HG02852 (cell line): ENCODE measurements at regions not wholly inside any gene's neighbourhood (a gene's known extent, or its start where the extent isn't known, plus 50 kb on each side); places are given as distances from the start of the nearest gene placed in this dataset.
A peak's percentile ranks its signal among the peaks of the same experiment; 100 is the strongest.
"Not testable (repeated sequence)": the region's sequence is repeated elsewhere in the genome, so short reads cannot be mapped to it uniquely, and the experiment has no call there.

Experiments used
- ATAC-seq: cut with Tn5 transposase; IDR thresholded peaks from one replicate; pipeline ENCODE4 v1.9.1; 2021; ENCODE audit warnings: mild to moderate bottlenecking, moderate library complexity; ENCODE audit not compliant: unreplicated experiment

DNA sequence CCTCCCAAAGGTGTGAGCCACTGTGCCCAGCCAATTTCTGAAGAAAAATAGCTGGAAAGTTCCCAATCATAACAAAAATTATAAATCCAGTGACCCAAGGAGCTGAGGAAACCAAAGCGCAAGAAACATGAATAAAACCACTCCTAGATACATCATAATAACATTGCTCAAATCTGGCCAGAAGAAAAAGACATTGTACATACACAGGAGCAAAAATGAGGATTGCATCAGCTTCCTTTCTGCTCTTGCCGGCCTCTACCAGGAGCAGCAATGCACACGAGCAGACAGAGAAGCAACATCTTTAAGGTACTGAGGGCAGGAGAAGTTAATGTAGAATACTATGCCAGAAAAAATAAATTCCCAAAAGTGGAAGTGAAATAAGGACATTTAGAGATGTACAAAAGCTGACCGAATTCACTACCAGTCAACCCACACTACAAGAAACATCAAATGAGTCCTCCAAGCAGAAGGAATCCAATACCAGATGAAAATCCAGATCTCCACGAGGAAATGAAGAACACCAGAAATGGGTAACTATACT is 127.0 kb upstream of the NBPF11 start:
- ATAC-seq, result not testable (repeated sequence)

- not testable (repeated sequence) for ATAC-seq
Measured at GRCh38 chr1:148277865-148278279, 125.8 kb upstream of the NBPF11 start.

DNA sequence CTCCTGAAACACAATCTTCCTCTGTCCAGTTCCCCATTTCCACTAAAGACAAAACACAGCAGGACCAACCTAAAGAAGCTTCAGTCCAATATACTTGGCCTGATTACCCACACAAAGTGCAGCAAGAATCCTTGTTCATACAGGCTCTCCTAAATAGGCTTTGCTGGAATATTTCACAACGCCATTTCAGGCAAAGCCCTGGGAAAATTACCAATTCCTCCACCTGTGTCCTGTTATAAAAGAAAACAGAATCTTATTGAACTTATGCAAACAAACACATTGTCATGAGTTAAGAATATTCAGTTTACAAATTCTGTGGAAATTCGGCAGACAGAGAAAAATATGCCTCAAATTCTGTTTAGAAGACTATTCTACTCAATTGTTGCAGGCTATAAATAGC is 115.0 kb upstream of the NBPF11 start:
- ATAC-seq, result not testable (repeated sequence)

DNA sequence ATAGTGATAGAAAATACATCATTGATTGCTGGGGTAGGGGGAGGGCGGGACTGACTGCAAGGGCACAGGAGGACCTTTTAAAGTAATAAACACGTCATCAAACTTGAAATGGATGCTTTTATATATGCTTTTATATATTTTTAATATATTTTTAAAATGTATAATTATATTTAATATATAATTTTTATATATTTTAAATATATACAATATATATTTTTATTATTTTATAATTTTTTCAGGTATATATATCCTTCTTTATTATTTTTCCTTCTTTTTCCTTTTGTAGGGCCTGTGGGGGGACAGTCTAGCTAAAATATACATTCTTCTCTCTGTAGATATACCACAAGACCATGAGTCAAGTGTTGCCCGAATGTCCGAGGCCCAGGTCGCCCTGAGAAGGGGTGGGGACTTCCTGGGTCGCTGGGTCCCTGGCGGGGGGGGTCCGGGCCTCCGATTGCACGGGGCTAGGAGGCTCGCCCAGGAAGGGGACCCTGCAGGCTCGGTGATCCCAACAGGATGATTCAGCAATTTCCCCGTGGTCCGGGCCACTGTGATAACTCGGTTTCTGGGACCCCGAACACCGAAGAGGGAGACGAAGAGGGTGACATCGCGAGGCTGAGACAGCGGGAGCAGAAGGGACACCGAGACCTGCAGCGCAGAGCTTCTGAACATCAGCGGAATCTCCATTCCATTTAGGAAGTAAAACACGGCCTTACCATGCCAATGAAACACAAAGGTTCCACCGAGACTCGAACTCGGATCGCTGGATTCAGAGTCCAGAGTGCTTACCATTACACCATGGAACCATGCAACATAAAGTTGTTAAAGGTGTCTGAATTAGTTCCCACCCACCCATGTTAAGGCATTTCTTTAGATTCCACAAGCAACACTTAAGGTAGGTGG is 112.5 kb upstream of the NBPF11 start:
- ATAC-seq, result no peak

DNA sequence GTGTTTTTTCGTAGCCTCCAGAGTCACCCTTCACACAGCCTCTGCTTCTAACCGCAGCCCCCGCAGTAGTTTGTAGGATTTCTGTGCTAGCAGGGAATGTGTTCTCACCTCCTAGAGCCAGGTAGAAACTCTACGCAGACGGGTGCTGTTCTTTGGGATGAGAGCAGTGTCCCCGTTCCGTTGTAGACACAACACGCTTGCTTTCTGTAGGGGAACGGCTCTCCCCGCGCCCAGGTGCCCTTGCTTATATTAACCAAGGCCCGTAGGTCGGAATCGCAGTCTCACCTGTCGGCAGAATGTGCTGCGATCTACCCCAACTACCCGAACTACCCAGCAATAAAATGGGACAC is 111.8 kb upstream of the NBPF11 start:
- peak; percentile 6 for ATAC-seq

DNA sequence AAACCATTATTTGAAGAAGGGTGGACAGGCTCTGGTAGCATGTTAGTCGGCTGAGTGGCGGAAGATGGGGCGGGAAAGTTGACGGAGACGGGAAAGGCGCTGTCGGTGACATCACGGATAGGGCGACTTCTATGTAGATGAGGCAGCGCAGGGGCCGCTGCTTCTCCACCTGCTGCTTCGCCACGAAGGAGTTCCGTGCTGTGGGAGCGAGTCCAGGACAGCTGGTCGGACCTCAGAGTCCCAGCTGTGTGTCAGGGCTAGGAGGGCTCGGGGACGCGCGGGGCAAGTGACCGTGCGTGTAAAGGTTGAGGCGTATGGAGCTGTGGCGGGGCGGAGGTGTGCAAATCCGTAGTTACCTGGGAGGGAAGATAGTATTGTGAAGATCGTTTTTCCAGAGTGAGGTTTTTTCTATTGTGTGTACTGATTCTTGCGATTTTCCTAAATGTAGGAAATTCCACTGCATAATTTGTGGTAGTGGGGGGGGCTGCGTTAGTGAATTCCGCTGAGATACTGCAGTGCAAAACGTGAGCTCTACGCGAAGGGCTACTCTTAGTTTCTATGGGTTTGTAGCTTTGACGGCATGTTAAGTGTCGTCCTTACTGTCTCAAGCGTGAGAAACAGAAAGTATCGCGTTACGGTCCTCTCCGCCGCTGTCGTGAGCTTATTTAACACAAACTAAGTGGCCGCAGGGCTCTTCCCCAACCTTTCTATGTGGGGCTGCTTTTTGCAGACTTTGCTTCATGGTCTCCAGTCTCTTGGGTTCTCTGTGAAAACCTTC is 111.2 kb upstream of the NBPF11 start:
- ATAC-seq, result peak; percentile 61

- ATAC-seq, result not testable (repeated sequence)
Measured at GRCh38 chr1:148261684-148262083, 109.6 kb upstream of the NBPF11 start.

DNA sequence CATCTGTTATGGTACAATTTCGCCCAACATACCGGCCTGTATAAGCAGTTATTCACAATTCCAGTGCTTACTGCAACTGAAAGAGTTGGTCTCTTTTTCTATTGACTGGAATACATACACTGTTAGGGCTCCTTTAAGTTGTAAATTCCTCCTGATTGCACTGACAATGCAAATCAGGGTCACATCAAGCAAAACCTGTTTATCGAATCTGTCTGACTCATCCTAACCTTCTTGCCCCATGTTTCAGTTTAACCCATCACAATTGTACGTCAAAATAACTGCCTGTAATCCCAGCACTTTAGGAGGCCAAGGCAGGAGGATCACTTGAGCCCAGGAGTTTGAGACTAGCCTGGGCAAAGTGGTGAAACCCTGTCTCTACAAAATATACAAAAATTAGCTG is 105.8 kb upstream of the NBPF11 start:
- ATAC-seq, result not testable (repeated sequence)

GRCh38 chr1:148254611-148255429 is 102.7 kb upstream of the NBPF11 start:
- not testable (repeated sequence) for ATAC-seq

DNA sequence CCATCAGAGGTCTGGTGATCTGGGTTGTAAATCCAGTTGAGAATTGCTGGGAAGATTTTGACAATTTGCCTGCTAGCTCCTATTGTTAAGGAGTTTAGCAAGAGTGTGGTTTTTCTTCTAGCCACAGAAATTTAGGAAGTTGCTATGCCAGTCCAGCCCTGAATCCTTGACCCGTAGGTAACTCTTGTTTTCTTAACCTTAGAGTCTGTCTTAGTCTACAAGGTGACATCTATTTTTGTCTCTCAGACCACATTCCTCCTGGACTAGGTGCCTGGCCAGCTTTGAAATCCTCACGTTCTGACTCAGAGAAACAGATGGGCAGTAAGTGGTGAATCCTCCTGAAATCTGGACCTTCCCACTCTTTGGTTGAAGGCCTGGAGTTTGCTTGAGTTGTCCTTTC is 101.7 kb upstream of the NBPF11 start:
- not testable (repeated sequence) for ATAC-seq

GRCh38 chr1:148248798-148249197 is 96.7 kb upstream of the NBPF11 start:
- ATAC-seq, result not testable (repeated sequence)

DNA sequence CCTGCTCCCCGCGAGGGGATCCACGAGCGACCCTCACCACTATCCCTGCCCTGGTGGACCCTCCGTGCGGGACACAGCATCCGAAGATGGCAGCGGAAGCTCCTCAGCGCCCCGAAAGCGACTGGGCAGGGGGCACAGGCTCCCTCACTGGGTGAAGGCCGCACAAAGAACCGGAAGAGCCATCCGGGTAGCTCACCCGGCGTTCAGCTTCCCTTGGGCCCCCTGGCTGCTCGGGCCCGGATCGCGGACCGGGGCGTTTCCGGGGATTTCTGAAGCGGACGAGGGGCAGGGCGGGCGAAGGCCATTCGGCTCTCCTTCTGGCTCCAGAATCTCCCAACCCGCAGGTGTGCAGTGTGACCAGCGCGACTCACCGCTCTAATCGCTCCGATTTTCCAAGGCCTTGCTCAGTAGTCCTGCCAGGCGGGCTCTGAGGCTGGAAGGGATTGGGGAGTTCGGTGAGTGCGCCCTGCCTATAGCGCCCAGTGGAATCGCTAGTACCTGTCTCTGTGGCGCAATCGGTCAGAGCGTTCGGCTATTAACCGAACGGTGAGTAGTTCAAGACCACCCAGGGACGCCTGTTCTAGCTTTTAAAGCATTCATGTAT is 94.3 kb upstream of the NBPF11 start:
- not testable (repeated sequence) for ATAC-seq

GRCh38 chr1:148245843-148246242 is 93.8 kb upstream of the NBPF11 start:
- ATAC-seq, result not testable (repeated sequence)

- not testable (repeated sequence) for ATAC-seq
Measured at GRCh38 chr1:148245443-148245842, 93.4 kb upstream of the NBPF11 start.

DNA sequence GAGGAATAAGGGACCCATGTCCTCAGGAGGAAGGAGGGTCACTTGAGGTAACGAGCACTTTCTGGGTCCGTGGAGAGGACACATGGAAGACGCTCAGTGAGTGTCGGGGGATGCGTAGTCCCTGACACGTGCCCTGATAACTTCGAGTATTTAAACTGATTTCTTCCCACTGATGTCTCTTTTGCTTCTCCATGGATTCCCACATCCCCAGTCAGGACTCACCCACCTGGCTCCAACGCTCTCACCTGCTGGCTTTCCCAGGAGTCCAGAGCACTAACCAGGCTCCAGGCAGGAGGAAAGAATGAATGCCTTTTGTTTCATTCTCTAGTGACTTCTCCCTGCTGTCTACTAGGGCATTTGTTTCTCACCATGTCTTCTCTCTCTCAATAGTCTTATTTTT is 81.2 kb upstream of the NBPF11 start:
- ATAC-seq, result not testable (repeated sequence)

DNA sequence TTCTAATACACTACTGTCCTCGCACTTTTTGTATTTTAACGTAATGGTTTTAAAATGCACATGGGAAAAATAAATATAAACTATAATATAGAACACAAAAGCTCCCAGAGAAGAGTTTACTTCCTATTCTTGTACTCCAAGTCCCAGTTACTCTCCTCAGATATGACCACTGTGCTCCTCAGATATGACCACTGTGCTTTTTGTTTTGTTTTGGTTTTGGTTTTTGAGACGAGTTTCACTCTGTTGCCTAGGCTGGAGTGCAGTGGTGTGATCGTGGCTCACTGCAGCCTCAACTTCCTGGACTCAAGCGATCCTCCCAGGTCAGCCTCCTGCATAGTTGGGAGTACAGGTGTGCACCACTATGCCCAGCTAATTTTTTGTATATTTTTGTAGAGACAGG is 76.8 kb upstream of the NBPF11 start:
- ATAC-seq, result not testable (repeated sequence)

DNA sequence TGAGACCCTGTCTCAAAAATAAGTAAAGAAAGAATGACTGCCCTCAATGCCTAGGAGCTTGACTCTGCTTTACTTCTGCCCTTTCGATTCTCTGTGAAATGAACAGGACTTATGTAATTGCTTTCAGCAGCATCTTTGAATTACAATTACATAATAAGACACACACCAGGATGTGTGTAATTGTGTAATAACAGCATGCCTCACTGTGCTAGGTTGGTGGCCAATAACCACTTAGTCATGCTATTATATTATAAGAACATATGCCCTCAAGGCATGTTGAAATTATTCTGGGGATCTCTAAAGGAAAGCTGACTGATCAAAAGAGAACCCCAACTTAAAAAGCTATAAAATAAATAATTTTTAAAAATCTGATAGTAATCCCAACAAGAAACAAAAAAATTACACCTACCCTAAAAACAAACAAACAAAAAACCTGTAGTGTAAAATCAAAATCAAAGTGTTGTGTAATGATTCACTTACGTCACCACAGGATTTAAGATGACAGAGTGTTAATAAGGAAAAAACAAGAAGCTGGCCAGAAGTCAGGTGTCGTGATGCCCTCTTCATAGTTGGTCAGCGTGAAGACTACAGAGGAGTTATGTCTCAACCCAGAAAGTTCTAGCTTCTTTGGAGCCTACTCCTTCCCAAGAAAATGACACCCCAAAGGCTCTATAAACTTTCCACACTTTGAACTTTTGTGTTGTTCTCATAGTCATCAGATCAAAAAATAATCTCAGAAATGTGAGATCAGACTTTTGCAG is 70.5 kb upstream of the NBPF11 start:
- not testable (repeated sequence) for ATAC-seq

GRCh38 chr1:148221593-148221992 is 69.5 kb upstream of the NBPF11 start:
- ATAC-seq, result not testable (repeated sequence)

DNA sequence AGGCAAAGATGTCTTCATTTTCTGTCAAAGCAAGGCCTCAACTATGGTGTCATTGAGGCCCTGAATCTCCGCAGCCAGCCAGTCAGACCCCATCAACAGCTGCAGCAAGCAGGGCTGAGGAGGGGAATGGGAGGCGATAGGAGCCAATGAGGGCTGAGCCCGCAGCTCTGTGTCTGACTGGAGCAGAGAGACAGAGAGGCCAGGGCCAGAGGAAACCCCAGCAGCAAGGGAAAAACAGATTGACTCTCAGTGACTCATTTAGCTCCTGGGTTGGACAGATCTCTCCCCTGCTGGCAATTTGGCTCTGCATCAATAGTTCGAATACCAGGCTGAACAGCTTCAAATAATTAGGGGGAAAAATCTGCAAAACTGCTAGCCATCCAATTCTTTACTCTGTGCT is 67.1 kb upstream of the NBPF11 start:
- not testable (repeated sequence) for ATAC-seq

- ATAC-seq, result not testable (repeated sequence)
Measured at GRCh38 chr1:148211191-148211590, 59.1 kb upstream of the NBPF11 start.
